ENCODE measurements at regions not wholly inside any gene's neighbourhood (a gene's known extent, or its start where the extent isn't known, plus 50 kb on each side); places are given as distances from the start of the nearest gene placed in this dataset.
"Not testable (repeated sequence)": the region's sequence is repeated elsewhere in the genome, so short reads cannot be mapped to it uniquely, and the experiment has no call there.

DNA sequence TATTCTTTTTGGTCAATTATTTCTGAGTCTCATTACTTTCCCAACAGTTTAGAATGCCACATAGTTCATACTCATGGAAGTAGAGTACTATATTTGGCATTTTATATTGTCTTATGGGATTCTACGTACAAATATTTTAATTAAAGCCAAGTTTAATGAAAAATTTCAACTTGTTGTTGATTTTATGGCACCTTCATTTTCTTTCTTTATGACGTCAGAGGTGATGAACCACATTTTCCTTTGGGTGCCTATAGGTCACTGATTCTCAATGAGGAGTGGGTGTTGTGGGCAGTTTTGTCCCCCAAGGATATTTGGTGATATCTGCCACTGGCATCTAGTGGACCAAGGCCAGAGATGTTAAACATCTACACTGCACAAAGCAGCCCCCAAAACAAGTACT is 1071.3 kb downstream of the NXPH1 start:
- 82 to 92% methylated on average over 2 of the region's 2 CpGs for WGBS, 2 donors
- Histone ChIP-seq H3K4me1 (no peaks in the 10 kb centered on the region), H3K4me3 (no peak overlapping the region), H3K36me3 (no peaks in the 10 kb centered on the region), H3K27me3 (no peaks in the 10 kb centered on the region), H3K27ac (no peak overlapping the region), H3K9me3 (no peaks in the 10 kb centered on the region)
- intact Hi-C loops (cut with DNase I) = no loop called here
- DNase-seq (no peak), ATAC-seq (no peak)
- TF ChIP-seq, protein P1, sequence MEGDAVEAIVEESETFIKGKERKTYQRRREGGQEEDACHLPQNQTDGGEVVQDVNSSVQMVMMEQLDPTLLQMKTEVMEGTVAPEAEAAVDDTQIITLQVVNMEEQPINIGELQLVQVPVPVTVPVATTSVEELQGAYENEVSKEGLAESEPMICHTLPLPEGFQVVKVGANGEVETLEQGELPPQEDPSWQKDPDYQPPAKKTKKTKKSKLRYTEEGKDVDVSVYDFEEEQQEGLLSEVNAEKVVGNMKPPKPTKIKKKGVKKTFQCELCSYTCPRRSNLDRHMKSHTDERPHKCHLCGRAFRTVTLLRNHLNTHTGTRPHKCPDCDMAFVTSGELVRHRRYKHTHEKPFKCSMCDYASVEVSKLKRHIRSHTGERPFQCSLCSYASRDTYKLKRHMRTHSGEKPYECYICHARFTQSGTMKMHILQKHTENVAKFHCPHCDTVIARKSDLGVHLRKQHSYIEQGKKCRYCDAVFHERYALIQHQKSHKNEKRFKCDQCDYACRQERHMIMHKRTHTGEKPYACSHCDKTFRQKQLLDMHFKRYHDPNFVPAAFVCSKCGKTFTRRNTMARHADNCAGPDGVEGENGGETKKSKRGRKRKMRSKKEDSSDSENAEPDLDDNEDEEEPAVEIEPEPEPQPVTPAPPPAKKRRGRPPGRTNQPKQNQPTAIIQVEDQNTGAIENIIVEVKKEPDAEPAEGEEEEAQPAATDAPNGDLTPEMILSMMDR (IDR thresholded peaks at IDR 0.05) = no peak

DNA sequence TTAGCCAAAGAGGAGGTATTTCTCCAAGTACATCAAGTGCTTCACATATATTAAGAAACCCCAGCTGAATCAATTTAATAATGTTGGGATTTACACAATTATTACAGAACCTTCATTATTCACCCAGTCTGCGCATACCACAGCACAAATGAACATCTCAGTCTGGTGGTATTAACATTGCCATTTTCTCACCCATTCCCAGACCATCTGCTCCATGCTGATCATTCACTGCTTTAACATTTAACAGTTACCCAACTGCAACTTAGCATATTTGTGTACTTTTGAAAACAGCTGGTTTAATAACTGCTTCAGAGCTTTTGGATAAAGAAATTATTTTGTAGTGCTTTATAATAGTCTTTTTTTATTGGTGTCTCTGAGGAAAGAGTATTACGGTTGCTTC is 1072.1 kb downstream of the NXPH1 start:
- H3K27ac ChIP-seq = no peak overlapping the region
- TF ChIP-seq, protein P1 (IDR thresholded peaks at IDR 0.05) = no peak
- no peaks in the 10 kb centered on the region for H3K36me3 ChIP-seq
- no peaks in the 10 kb centered on the region for H3K9me3 ChIP-seq
- H3K4me1 ChIP-seq = no peaks in the 10 kb centered on the region
- ATAC-seq = no peak
- intact Hi-C loops (cut with DNase I) = no loop called here
- no peak overlapping the region for H3K4me3 ChIP-seq
- no peaks in the 10 kb centered on the region for H3K27me3 ChIP-seq
- WGBS, 2 donors = 84 to 89% methylated on average over 2 of the region's 2 CpGs
- no peak for DNase-seq

DNA sequence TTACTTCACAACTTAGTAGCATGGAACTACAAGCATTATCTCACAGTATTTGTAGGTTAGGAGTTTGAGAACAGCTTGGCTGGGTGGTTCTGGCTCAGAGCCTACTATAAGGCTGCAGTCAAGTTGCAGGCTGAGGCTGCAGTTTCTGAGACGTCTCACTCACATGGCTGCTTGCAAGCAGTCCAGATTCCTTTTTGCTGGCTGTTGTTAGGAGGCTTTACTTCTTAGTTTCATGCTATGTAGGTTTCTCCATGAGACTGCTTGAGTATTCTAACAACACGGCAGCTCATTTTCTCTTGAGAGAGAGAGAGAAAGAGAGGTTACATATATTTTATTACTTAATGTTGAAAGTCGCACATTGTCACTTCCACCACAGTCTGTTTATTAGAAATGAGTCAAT is 1073.9 kb downstream of the NXPH1 start:
- Histone ChIP-seq H3K9me3 (no peaks in the 10 kb centered on the region), H3K36me3 (no peaks in the 10 kb centered on the region), H3K27ac (no peak overlapping the region), H3K27me3 (no peaks in the 10 kb centered on the region), H3K4me1 (no peaks in the 10 kb centered on the region), H3K4me3 (no peak overlapping the region)
- 42 to 50% methylated on average over 3 of the region's 3 CpGs for WGBS, 2 donors
- no peak for ATAC-seq
- intact Hi-C loops (cut with DNase I) = no loop called here
- no peak for DNase-seq
- TF ChIP-seq, protein P1 (IDR thresholded peaks at IDR 0.05) = no peak

DNA sequence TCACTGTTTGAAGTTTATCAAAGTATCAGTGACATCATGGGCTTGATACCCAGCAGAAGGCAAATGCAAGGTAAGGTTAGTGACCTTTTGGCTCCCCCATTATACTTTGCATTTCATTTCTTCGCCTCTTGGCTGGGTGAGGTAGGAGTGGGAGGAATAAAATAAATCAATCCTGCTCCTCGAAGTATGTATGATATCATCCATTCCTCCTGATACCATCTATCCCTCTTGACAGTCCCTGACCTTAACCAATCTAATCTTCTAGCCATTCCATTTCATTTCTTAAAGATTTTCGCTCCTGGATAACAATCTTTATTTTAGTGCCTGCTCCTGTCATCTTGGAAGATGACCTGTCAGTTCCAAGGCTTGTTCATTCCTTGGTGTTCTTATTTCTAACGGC is 1083.3 kb downstream of the NXPH1 start:
- TF ChIP-seq, protein P1 (IDR thresholded peaks at IDR 0.05) = no peak
- no peak overlapping the region for H3K4me3 ChIP-seq
- H3K36me3 ChIP-seq = no peaks in the 10 kb centered on the region
- whole genome bisulfite sequencing, 2 donors = 55 to 61% methylated on average over 4 of the region's 4 CpGs
- H3K9me3 ChIP-seq = no peaks in the 10 kb centered on the region
- no peak overlapping the region for H3K27ac ChIP-seq
- H3K4me1 ChIP-seq = no peaks in the 10 kb centered on the region
- DNase-seq = no peak
- ATAC-seq = no peak
- no peaks in the 10 kb centered on the region for H3K27me3 ChIP-seq
- intact Hi-C loops (cut with DNase I) = no loop called here

DNA sequence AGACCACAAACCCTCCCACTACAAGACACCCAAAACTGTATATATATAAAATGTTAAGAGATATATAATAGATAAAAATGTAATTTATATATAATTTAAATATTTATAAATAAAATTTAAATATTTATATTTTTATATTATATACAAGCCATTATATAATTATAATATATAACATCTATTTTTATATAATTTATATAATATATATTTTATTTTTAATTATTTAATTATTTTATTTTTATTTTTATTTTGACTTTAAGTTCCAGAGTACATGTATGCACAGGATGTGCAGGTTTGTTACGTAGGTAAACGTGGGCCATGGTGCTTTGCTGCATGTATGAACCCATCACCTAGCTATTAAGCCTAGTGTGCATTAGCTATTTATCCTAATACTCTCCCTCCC is 1090.2 kb downstream of the NXPH1 start:
- Histone ChIP-seq H3K4me1 (no peaks in the 10 kb centered on the region), H3K4me3 (no peak overlapping the region), H3K27ac (no peak overlapping the region), H3K27me3 (no peaks in the 10 kb centered on the region), H3K36me3 (no peaks in the 10 kb centered on the region), H3K9me3 (no peaks in the 10 kb centered on the region)
- TF ChIP-seq, protein P1 (IDR thresholded peaks at IDR 0.05) = no peak
- DNase-seq (no peak), ATAC-seq (no peak)
- intact Hi-C loops (cut with DNase I) = no loop called here
- WGBS, 2 donors = 90% methylated on average over 2 of the region's 2 CpGs

DNA sequence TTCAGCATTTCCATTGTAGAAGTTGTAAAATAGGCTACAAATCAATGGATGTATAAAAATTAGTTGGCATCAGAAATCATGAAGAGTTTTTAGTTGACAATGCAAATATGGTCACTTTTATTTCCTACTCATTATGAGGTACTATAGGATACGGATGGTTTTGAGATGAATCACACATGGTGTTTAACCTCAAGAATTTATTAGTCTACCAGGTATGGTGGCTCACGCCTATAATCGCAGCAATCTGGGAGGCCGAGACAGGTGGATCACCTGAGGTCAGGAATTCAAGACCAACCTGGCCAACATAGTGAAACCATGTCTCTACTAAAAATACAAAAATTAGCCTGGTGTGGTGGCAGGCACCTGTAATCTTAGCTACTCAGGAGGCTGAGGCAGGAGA is 1119.0 kb downstream of the NXPH1 start:
- H3K36me3 ChIP-seq; ATAC-seq; DNase-seq; H3K4me3 ChIP-seq; H3K27me3 ChIP-seq; H3K4me1 ChIP-seq; H3K27ac ChIP-seq; H3K9me3 ChIP-seq; intact Hi-C loops (cut with DNase I): not testable (repeated sequence)
- WGBS, 2 donors = 90 to 92% methylated on average over 4 of the region's 4 CpGs

Data from heart right ventricle (tissue), 16 donors.